Renal cortical epithelial cell (primary cell): ENCODE measurements at regions not wholly inside any gene's neighbourhood (a gene's known extent, or its start where the extent isn't known, plus 50 kb on each side); places are given as distances from the start of the nearest gene placed in this dataset.
"Not testable (repeated sequence)": the region's sequence is repeated elsewhere in the genome, so short reads cannot be mapped to it uniquely, and the experiment has no call there.

Experiments
- DNase-seq: peaks from one replicate; pipeline ENCODE4 v3.0.0-alpha.2; 2011; ENCODE audit warnings: low read depth

DNA sequence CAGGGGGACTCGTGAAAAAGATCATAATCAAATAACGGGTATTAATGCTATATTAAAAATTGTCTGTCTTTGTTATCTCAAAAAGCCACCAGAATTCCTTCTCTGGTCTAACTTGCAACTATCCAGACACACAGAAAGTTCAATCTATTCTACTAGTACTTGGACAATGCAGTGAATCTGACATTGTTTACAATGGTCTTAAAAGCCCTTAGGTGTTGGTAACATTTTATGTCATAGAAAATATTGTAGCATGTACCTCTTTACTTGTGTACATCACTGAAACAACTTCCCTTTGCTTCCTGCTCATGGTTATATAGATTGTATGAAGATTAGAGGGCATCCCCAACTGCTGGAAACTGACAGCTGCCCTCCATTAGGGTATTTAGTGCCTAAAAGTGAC is 71.1 kb upstream of the PPP3CA start:
- DNase-seq = no peak

DNA sequence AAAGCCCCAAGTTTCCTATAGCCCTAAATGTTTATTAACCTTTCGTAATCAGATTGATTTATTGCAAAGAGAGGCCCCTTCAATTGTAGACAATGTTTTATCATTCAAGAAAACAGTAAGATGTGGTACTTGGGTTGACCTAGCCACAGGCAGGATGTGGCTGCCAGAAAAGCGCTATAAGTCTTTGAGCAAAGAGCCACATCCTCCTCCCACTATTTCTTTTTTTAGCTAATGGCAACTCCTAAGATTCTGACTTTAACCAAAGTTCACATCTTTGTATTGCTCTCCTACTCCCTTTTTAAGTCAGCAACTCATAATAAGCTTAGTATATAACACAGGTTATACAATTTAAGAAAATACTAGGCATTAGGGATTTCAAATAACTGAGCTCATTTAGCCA is 70.7 kb upstream of the PPP3CA start:
- DNase-seq = no peak

DNA sequence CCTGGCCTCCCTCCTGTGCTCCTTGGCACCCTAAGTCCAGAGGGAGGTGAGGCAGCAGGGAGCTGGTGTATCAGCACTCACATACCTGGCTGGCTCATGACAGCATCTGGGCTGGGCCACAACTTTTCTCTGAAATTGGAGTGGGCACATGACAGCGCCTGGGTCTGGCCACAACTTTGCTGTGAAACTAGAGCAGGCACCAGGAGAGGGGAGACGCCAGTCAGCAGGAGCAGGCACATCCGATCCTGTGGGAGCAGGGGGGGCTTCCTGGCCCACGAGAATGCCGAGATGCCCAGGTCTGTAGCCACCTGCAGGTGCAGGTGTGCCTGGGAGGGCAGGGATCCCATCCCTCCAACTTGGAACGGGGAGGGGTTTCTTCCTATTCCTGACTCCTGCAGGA is 69.7 kb upstream of the PPP3CA start:
- DNase-seq = no peak

DNA sequence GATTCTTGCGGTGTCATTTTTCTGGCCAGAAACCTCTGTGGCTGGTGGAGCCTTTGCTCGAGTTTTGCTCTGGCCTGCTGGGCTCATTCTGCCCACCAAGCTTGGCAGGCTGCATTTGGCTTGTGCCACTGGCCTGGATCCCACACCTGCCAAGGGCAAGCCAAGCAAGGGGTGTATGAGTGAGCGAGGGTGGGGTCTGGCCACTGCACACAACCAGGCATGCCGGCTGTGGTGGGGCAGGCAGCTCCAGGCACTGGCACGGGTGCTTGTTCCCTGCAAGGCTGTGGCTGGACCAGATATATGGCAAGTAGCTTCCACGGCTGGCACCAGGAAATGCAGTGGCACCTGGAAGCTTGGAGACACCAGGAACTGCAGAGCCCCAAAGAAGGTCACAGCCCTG is 68.6 kb upstream of the PPP3CA start:
- no peak for DNase-seq

DNA sequence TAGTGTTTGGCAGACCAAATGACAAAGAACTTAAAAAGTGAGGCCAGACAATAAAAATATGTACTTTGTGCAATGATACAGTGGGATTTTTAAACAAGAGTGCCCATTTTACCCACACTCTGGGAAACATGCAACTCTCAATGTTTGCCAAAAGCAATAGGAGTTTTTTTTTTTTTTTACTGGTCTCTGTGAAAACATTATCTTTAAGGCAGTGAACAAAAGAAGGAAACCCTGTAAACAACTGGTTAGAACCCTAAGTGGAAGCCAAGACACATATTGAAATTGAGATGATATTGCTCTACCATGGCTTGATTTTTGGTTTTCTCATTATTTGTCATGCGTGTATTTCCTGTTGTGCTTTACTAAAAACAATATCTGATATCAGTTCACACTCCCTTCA is 67.2 kb upstream of the PPP3CA start:
- DNase-seq = no peak

DNA sequence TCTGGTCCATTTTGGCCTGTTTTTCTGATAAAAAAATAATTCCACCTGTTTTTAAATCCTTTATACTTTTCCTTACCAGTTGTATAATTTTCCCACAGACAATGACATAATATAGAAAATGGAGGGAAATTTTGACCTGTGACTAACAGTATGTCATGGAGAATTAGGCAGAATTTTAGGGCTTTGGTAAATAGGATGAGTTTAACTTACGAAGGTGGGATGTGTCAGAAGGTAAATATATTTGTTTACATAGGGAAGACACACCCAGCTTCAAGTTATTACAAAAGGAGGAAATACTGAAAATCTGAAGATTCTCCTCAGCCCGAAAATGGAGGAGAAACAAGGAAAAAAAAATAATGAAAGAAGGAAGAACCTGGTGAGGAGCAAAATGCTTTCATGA is 64.6 kb upstream of the PPP3CA start:
- DNase-seq = no peak

DNA sequence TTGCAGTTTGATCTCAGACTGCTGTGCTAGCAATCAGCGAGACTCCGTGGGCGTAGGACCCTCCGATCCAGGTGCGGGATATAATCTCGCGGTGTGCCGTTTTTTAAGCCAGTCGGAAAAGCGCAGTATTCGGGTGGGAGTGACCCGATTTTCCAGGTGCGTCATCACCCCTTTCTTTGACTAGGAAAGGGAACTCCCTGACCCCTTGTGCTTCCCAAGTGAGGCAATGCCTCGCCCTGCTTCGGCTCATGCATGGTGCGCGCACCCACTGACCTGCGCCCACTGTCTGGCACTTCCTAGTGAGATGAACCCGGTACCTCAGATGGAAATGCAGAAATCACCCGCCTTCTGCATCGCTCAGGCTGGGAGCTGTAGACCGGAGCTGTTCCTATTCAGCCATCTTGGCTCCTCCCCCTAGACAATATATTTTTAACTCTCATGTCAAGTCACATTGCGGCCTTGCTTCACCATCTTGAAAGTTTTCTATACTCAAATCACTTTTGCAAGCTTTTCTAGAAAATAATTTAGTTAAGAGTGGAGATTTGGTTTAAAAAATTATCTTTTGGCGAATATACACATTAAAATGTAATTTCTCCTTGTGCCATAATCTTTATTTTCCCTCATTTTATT is 64.1 kb upstream of the PPP3CA start:
- not testable (repeated sequence) for DNase-seq

DNA sequence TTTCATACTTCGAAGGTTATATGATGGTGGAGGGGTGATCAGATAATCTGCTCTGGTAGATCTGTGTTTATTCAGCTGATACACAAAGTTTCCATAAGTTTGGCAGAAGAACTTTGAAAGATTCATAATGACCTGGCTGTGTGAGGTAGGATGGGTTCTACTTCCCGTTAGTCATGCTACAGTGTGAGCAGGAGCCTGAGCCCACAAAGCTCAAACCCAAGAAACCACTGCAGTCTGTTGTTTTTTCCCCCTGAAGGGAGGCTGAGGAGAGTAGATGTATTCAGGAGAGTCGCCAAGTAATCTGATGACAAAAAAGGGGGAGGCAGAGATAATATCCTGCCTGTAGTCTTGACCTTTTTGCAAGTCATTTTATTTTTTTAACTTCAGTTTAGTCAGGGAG is 52.8 kb upstream of the PPP3CA start:
- DNase-seq = peak; percentile 18

DNA sequence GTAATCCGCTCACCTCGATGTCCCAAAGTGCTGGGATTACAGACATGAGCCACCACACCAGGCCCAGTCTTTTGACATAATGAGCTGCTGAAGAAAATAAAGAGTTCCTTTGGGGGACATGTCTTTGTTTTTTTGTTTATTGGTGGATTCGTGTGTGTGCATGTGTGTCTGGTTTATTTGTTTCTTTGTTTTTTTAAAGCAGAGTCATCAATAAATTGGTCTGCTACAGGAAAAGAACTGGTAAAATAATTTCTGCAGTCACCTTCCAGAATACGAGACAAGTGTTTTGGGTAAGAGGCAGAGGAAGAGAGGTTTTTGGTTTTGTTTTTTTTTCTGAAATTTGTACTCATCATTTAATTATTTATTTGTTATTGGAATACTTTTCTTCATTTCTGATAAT is 51.5 kb upstream of the PPP3CA start:
- no peak for DNase-seq
